SK-N-SH (cell line): ENCODE measurements at regions not wholly inside any gene's neighbourhood (a gene's known extent, or its start where the extent isn't known, plus 50 kb on each side); places are given as distances from the start of the nearest gene placed in this dataset.
A peak's percentile ranks its signal among the peaks of the same experiment; 100 is the strongest.

ENCODE experiments used
- CTCF ChIA-PET: fragments of 300-600, 350-600 bp; formaldehyde crosslinking; extraction: SDS; loops from one replicate; lab custom pipeline; 2021; lab: Yijun Ruan, JAX
- POLR2A ChIA-PET: fragments of 350-600 bp; sonication (Branson Sonifier 250); formaldehyde crosslinking; extraction: SDS; loops from one replicate; lab custom pipeline; 2020; ENCODE audit warnings: antibody characterized with exemption, inconsistent platforms; lab: Yijun Ruan, JAX
- DNase-seq: peaks from one replicate; pipeline ENCODE4 v3.0.0; 2012
- H2AFZ ChIP-seq: fragments of 200-600 bp; sonication (generic); 2 replicates; pipeline ENCODE4 v1.8.1; 2016; ENCODE audit warnings: antibody characterized with exemption, mild to moderate bottlenecking, low read depth
- H3F3A ChIP-seq: fragments of 200-600 bp; sonication (generic); replicated peaks from 2 replicates; pipeline ENCODE3; 2016; ENCODE audit warnings: antibody characterized with exemption, mild to moderate bottlenecking; ENCODE audit not compliant: insufficient read depth
- H3K27ac ChIP-seq, 2 experiments: fragments of 200-500 bp in 1 of 2; fragments of 200-600 bp in 1 of 2; sonication (Bioruptor generic) in 1 of 2; sonication (generic), shearing (Covaris generic) in 1 of 2; 2 replicates each; pipeline versions ENCODE4 v1.5.1 to v1.6.1; 2014 to 2016; ENCODE audit warnings: low read depth in 2 of 2, inconsistent platforms in 1 of 2, low read length in 1 of 2, mild to moderate bottlenecking in 1 of 2, mixed read lengths in 1 of 2
- H3K27me3 ChIP-seq: fragments of 200-600 bp; sonication (generic), shearing (Covaris generic); 2 replicates; pipeline ENCODE4 v1.6.1; 2016; ENCODE audit warnings: mixed run types; ENCODE audit not compliant: insufficient read depth
- H3K36me3 ChIP-seq, 2 experiments: fragments of 200-500 bp in 1 of 2; fragments of 200-600 bp in 1 of 2; sonication (Bioruptor generic) in 1 of 2; sonication (generic) in 1 of 2; replicated peaks in 1 of 2; 2 replicates each; pipeline versions ENCODE3 to v1.5.1; 2014 to 2016; ENCODE audit warnings: low read length in 1 of 2, mild to moderate bottlenecking in 1 of 2; ENCODE audit not compliant: insufficient read depth in 2 of 2, control insufficient read depth in 1 of 2
- H3K4me1 ChIP-seq, 2 experiments: fragments of 200-500 bp in 1 of 2; fragments of 200-600 bp in 1 of 2; sonication (Bioruptor generic) in 1 of 2; sonication (generic), shearing (Covaris generic) in 1 of 2; 2 replicates each; pipeline versions ENCODE4 v1.5.1 to v1.6.1; 2014 to 2016; ENCODE audit warnings: low read depth in 1 of 2, low read length in 1 of 2, mixed run types in 1 of 2; ENCODE audit not compliant: insufficient read depth in 2 of 2, control insufficient read depth in 1 of 2
- H3K4me2 ChIP-seq: fragments of 200-600 bp; sonication (generic), shearing (Covaris generic); 2 replicates; pipeline ENCODE4 v1.6.1; 2017; ENCODE audit warnings: mixed run types
- H3K4me3 ChIP-seq, 2 experiments: fragments of 200-500 bp in 1 of 2; fragments of 200-600 bp in 1 of 2; sonication (Bioruptor generic) in 1 of 2; sonication (generic), shearing (Covaris generic) in 1 of 2; 2 replicates each; pipeline versions ENCODE4 v1.5.1 to v1.8.1; 2014 to 2016; ENCODE audit warnings: low read depth in 2 of 2, inconsistent platforms in 1 of 2, low read length in 1 of 2, mild to moderate bottlenecking in 1 of 2, mixed read lengths in 1 of 2, moderate library complexity in 1 of 2
- H3K79me2 ChIP-seq: fragments of 200-600 bp; sonication (generic); 2 replicates; pipeline ENCODE4 v1.8.1; 2017; ENCODE audit warnings: mild to moderate bottlenecking; ENCODE audit not compliant: insufficient read depth
- H3K9ac ChIP-seq: fragments of 200-600 bp; sonication (generic); 2 replicates; pipeline ENCODE4 v1.6.1; 2017; ENCODE audit warnings: mixed run types
- H3K9me2 ChIP-seq: fragments of 200-600 bp; sonication (generic); 2 replicates; pipeline ENCODE4 v1.6.1; 2017; ENCODE audit warnings: mixed run types
- H3K9me3 ChIP-seq: fragments of 200-600 bp; sonication (generic); 2 replicates; pipeline ENCODE4 v1.6.1; 2017; ENCODE audit warnings: mixed run types, mild to moderate bottlenecking, moderate library complexity
- H4K20me1 ChIP-seq: fragments of 200-600 bp; sonication (generic); 2 replicates; pipeline ENCODE4 v1.6.1; 2017; ENCODE audit warnings: mild to moderate bottlenecking, mixed run types; ENCODE audit not compliant: insufficient read depth
- CHD2 ChIP-seq: fragments of 150-350 bp; IDR thresholded peaks from 2 replicates; pipeline ENCODE4 v1.6.1; 2018; ENCODE audit warnings: low read length; ENCODE audit not compliant: partially characterized antibody
- EP300 ChIP-seq, 2 experiments: IDR thresholded peaks; 2 replicates each; pipeline versions ENCODE4 v1.4.0 to v1.6.1; 2012; ENCODE audit warnings: borderline replicate concordance in 1 of 2, low read depth in 1 of 2, low read length in 1 of 2
- EZH2phosphoT487 ChIP-seq: fragments of 200-600 bp; sonication (generic); IDR thresholded peaks from 2 replicates; pipeline ENCODE4 v1.6.1; 2017; ENCODE audit warnings: low read depth, mixed run types, mild to moderate bottlenecking, antibody characterized with exemption, moderate library complexity, borderline replicate concordance
- FOSL2 ChIP-seq: IDR thresholded peaks from 2 replicates; pipeline ENCODE4 v1.4.0; 2012; ENCODE audit warnings: low read depth, mild to moderate bottlenecking, moderate library complexity, borderline replicate concordance
- FOXJ3 ChIP-seq: sonication (generic); formaldehyde crosslinking; IDR thresholded peaks from 2 replicates; pipeline ENCODE4 v1.5.1; 2020; ENCODE audit warnings: mild to moderate bottlenecking, missing genetic modification reagents
- GABPA ChIP-seq: IDR thresholded peaks from 2 replicates; pipeline ENCODE4 v1.4.0; 2012; ENCODE audit warnings: low read depth, mild to moderate bottlenecking
- GATA2 ChIP-seq: sonication (generic); formaldehyde crosslinking; IDR thresholded peaks from 2 replicates; pipeline ENCODE4 v1.5.0; 2020; ENCODE audit warnings: mild to moderate bottlenecking, missing genetic modification reagents
- MAX ChIP-seq: IDR thresholded peaks from 2 replicates; pipeline ENCODE4 v1.4.0; 2012; ENCODE audit warnings: low read depth
- MXI1 ChIP-seq: IDR thresholded peaks from 2 replicates; pipeline ENCODE4 v1.6.1; 2012; ENCODE audit warnings: mild to moderate bottlenecking, low read depth, low read length, improper control_type of control experiment
- RAD21 ChIP-seq: IDR thresholded peaks from 2 replicates; pipeline ENCODE4 v1.6.1; 2012; ENCODE audit warnings: mild to moderate bottlenecking, low read length
- RCOR1 ChIP-seq: fragments of 150-350 bp; IDR thresholded peaks from 2 replicates; pipeline ENCODE4 v1.6.1; 2017; ENCODE audit warnings: antibody characterized with exemption, low read length
- REST ChIP-seq: IDR thresholded peaks from 2 replicates; pipeline ENCODE4 v1.6.1; 2012; ENCODE audit warnings: mild to moderate bottlenecking, low read depth, low read length, moderate library complexity
- SMC3 ChIP-seq: IDR thresholded peaks from 2 replicates; pipeline ENCODE4 v1.6.1; 2012; ENCODE audit warnings: low read depth, low read length, improper control_type of control experiment
- TCF12 ChIP-seq: IDR thresholded peaks from 2 replicates; pipeline ENCODE4 v1.4.0; 2012
- TEAD4 ChIP-seq: IDR thresholded peaks from 2 replicates; pipeline ENCODE4 v1.4.0; 2012; ENCODE audit warnings: mild to moderate bottlenecking, borderline replicate concordance; ENCODE audit not compliant: insufficient read depth
- WGBS: methylation state at CpG from one replicate; pipeline ENCODE4 v1.1.6; 2017; ENCODE audit warnings: low lambda C conversion rate; 5-methylcytosine and 5-hydroxymethylcytosine counted together
- TF ChIP-seq, protein P1 (sequence below): fragments of 200-600 bp; sonication (generic); IDR thresholded peaks from 2 replicates; pipeline ENCODE4 v1.6.1; 2017; ENCODE audit warnings: antibody characterized with exemption, mild to moderate bottlenecking, moderate library complexity

DNA sequence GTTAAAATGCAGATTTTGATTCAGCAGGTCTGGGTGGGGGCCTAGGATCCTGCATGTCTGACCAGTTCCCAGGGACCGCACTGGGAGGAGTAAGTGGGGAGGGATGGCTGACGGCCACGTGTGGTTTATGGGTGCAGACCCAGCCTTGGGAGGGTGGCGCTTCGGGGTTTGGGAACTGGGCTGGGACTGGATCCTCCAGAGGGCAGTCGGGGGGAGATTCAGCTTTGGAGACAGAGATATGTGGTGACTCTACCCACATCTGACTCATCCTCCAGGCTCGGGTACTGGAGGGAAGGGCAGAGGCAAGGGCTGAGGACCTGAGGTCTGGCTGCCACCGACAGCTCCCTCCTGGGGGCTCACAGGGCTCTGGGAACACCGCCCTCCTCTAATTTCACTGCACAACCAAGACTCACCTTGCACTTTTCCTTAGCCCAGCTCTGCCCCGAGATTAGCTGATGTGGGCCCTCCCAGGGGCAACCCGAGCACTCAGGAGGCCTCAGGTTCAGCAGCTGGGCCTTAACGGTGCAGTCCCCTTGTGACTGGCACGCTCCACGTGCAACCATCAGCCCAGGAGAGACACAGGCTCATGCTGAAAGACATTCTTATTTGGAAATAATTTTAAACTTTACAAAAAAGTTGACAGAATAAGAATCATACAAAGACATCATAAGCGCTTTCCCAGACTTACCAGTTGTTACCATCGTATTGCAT, 172.8 kb upstream of the PMEPA1 start:
- Histone ChIP-seq H4K20me1 (no peaks in the 10 kb centered on the region), H3K9ac (no peak overlapping the region), H3K4me1 (peaks cover 0 to 52% of the 10 kb centered on the region in 2 experiments; a peak in 2 of 4 replicates), H3K27ac (peak overlapping the region in 1 of 2 experiments; percentile 96; a peak in 2 of 4 replicates), H3K4me2 (no peak overlapping the region), H3K9me3 (no peaks in the 10 kb centered on the region), H3K4me3 (no peak overlapping the region), H3F3A (no peaks in the 10 kb centered on the region), H3K27me3 (peaks cover 5% of the 10 kb centered on the region), H3K79me2 (no peaks in the 10 kb centered on the region), H3K36me3 (no peaks in the 10 kb centered on the region), H3K9me2 (no peaks in the 10 kb centered on the region), H2AFZ (no peak overlapping the region)
- no peak for DNase-seq
- WGBS = 82% methylated on average over 9 of the region's 16 CpGs
- POLR2A ChIA-PET = interaction anchor here (0.7 to 1.0 kb wide), 4 partner anchors 10 to 165 kb away, joined by 3 to 4 read pairs (median 3); no protein-coding TSS in a partner anchor
- CTCF ChIA-PET = interaction anchor here (0.9 to 1.6 kb wide), 4 partner anchors 9 to 297 kb away, joined by 3 to 7 read pairs (median 4); no protein-coding TSS in a partner anchor
- TF ChIP-seq, protein P1, sequence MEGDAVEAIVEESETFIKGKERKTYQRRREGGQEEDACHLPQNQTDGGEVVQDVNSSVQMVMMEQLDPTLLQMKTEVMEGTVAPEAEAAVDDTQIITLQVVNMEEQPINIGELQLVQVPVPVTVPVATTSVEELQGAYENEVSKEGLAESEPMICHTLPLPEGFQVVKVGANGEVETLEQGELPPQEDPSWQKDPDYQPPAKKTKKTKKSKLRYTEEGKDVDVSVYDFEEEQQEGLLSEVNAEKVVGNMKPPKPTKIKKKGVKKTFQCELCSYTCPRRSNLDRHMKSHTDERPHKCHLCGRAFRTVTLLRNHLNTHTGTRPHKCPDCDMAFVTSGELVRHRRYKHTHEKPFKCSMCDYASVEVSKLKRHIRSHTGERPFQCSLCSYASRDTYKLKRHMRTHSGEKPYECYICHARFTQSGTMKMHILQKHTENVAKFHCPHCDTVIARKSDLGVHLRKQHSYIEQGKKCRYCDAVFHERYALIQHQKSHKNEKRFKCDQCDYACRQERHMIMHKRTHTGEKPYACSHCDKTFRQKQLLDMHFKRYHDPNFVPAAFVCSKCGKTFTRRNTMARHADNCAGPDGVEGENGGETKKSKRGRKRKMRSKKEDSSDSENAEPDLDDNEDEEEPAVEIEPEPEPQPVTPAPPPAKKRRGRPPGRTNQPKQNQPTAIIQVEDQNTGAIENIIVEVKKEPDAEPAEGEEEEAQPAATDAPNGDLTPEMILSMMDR = peak; percentile 28
- TF ChIP-seq GABPA = no peak
- peak; percentile 49; the same call in 1 of the 2 replicates for TF ChIP-seq FOSL2

DNA sequence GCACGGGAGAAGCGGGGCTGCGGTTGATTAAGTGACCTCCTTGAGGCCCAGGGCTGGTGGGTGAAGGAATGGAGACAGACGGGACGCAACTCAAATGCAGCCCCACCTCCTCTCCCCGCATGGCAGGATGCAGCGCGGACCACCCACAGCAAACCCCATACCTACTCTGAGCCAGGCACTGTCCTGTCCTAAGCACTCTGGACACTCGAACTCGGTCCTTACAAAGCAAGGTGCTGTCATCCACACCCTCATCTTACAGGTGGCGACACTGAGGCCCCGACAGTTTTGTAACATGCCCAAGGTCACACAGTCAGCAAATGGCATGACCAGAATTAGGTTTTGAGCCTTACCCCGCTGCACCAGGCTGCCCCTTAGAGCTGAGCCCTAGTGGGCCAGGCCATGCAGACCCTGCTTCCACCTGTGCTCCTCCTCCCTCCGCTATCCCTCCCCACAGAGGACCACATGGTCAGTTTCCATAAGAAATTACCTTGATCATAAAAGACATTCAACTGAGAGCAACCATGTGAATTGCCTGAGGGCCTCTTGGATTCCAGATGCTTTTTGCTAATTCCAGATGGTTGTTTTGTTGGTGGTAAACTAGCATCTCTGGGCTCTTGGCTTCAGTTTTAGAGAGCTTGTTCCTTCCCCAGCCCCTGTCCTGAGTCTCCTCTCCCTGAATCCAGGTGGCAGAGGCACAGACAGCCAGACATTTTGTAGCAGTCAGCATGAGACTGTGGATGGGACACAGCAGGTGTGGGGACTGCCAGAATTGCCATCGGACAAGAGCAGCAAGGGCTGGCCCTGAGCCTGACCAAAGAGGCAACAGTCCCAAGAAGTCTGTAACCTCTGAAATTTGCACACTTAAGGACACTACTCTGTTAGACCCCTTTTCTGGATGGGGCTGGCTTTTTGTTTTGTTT, 171.9 kb upstream of the PMEPA1 start:
- Histone ChIP-seq H4K20me1 (no peaks in the 10 kb centered on the region), H3K9me3 (no peaks in the 10 kb centered on the region), H3K9ac (no peak overlapping the region), H3K4me2 (no peak overlapping the region), H3K4me3 (no peak overlapping the region), H3F3A (no peaks in the 10 kb centered on the region), H3K27ac (peak overlapping the region in 1 of 2 experiments; percentile 96; a peak in 2 of 4 replicates)
- WGBS = 83% methylated on average over 15 of the region's 15 CpGs
- POLR2A ChIA-PET = interaction anchor here (0.6 to 1.0 kb wide), 6 partner anchors 11 to 172 kb away, joined by 3 to 4 read pairs (median 3); partner anchors contain the start of gene PMEPA1
- TF ChIP-seq CHD2 (peak; percentile 76), RCOR1 (peak; percentile 82), FOXJ3 (CRISPR knock-in tag) (peak; percentile 91), RAD21 (peak; percentile 34; the same call in 1 of the 2 replicates), EZH2phosphoT487 (no peak), TEAD4 (no peak), REST (no peak), SMC3 (peak; percentile 4; the same call in 1 of the 2 replicates), MXI1 (peak; percentile 65; the same call in 1 of the 2 replicates), GATA2 (peak; percentile 30), TCF12 (0 out of 2 replicates have a peak, but pooled peaks have one; percentile 25), MAX (no peak), EP300 (IDR thresholded peaks at IDR 0.05; ENCODE audit: borderline replicate concordance in 1 of 2, low read depth in 1 of 2, low read length in 1 of 2) (peak in 1 of 2 experiments; percentile 96; a peak in 2 of 4 replicates)
- TF ChIP-seq, all 33 proteins: peak for 9
- Histone ChIP-seq H3K27me3 (peaks cover 11% of the 10 kb centered on the region), H2AFZ (no peak overlapping the region), H3K79me2 (no peaks in the 10 kb centered on the region), H3K4me1 (peaks cover 0 to 58% of the 10 kb centered on the region in 2 experiments; a peak in 2 of 4 replicates), H3K9me2 (no peaks in the 10 kb centered on the region), H3K36me3 (no peaks in the 10 kb centered on the region)
- CTCF ChIA-PET = interaction anchor here (0.9 to 1.6 kb wide), 5 partner anchors 10 to 298 kb away, joined by 3 to 7 read pairs (median 4); no protein-coding TSS in a partner anchor
- peak; percentile 80 for DNase-seq
